GM21619 (cell line): ENCODE measurements at regions not wholly inside any gene's neighbourhood (a gene's known extent, or its start where the extent isn't known, plus 50 kb on each side); places are given as distances from the start of the nearest gene placed in this dataset.
"Not testable (repeated sequence)": the region's sequence is repeated elsewhere in the genome, so short reads cannot be mapped to it uniquely, and the experiment has no call there.

Source experiments
- ATAC-seq: cut with Tn5 transposase; IDR thresholded peaks from one replicate; pipeline ENCODE4 v1.9.1; 2021; ENCODE audit not compliant: unreplicated experiment

GRCh38 chr20:41733151-41733550, 115.0 kb upstream of the CHD6 start:
- no peak for ATAC-seq

DNA sequence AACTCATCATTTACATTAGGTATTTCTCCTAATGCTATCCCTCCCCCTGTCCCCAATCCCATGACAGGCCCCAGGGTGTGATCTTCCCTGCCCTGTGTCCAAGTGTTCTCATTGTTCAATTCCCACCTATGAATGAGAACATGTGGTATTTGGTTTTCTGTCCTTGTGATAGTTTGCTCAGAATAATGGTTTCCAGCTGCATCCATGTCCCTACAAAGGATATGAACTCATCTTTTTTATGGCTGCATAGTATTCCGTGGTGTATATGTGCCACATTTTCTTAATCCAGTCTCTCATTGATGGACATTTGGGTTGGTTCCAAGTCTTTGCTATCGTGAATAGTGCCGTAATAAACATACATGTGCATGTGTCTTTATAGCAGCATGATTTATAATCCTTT, 113.0 kb upstream of the CHD6 start:
- ATAC-seq, result not testable (repeated sequence)

DNA sequence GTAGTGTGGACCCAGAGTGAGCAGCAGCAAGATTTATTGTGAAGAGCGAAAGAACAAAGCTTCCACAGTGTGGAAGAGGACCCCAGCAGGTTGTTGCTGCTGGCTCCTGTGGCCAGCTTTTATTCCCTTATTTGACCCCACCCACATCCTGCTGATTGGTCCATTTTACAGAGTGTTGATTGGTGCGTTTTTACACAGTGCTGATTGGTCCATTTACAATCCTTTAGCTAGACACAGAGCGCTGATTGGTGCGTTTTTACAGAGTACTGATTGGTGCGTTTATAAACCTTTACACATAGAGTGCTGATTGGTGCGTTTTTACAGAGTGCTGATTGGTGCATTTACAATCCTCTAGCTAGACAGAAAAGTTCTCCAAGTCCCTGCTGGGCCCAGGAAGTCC, 109.5 kb upstream of the CHD6 start:
- ATAC-seq, result not testable (repeated sequence)

- ATAC-seq, result no peak
Measured at GRCh38 chr20:41726727-41727126, 108.5 kb upstream of the CHD6 start.

GRCh38 chr20:41719151-41719550, 101.0 kb upstream of the CHD6 start:
- ATAC-seq, result no peak

DNA sequence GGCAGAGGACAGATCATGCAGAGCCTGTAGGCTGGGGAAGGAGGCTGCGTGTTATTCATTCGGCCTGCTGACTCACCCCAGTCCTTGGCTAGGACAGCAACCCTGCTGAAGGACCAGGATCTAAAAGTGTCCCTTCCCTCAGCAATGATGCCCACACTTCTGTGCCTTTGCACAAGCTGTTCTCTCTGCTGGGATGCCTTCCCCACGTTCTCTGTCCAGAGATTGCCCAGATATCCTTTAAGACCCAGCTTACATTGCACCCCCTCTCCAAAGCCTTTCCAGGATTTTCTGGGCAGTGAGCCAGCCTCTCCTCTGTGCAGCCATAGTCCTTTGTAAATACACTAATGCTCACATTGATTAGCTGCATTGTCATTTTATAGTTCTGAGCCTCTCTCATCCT, 99.3 kb upstream of the CHD6 start:
- ATAC-seq, result no peak

DNA sequence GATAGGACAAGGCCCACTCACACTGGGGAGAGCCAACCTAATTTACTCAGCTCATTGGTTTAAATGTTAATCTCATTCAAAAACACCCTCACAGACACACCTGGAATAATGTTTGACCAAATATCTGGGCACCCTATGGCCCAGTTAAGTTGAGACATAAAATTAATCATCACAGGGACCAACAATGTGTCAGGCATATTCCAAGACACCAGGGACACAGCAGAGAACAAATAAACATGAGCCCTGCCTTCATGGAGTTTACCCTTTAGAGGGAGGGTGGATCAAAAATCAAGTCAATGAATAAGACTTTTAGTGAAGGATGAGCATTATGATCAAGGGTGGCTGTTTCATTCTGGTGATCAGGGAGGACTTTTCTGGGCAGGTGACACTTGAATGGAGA, 98.7 kb upstream of the CHD6 start:
- ATAC-seq, result no peak

- ATAC-seq, result no peak
Measured at GRCh38 chr20:41716436-41716835, 98.3 kb upstream of the CHD6 start.

DNA sequence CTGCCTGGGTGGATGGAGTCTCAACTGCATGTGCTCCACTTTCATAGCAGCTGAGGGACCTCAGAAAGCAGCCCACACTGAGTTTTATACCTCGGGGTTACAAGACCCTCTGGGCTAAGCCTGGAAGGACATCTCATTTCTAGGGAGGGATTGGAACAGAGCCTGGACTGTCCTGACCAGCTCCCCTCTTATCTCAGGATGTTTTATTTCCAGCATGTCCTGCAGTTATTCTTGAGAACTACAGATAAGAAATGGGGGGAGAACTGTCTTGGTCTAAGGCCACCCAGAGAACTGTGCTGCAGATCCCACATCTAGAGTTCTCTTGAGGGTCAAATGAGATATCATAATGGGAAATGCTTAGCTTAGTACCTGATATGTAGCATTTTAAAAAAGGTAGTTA, 97.3 kb upstream of the CHD6 start:
- no peak for ATAC-seq

DNA sequence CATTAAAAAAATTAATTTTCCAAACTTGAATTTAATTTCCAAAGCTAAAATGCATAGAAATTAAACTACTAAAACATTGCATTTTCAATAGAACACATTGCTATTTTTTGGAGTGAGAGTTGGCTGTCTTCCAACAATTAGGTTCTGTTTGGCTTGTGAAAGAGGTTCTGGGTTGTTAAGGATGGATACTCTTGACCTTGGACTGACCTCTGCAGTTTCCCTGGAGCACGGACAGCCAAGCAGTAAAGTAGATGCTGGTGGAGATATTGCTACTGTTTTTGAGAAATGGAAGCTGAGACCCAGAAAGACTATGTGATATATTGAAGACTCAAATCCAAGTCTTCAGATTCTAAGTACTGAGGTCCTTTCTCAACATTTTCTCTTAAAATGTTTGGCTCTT, 95.9 kb upstream of the CHD6 start:
- ATAC-seq, result no peak

GRCh38 chr20:41704896-41705295, 86.7 kb upstream of the CHD6 start:
- ATAC-seq, result no peak

DNA sequence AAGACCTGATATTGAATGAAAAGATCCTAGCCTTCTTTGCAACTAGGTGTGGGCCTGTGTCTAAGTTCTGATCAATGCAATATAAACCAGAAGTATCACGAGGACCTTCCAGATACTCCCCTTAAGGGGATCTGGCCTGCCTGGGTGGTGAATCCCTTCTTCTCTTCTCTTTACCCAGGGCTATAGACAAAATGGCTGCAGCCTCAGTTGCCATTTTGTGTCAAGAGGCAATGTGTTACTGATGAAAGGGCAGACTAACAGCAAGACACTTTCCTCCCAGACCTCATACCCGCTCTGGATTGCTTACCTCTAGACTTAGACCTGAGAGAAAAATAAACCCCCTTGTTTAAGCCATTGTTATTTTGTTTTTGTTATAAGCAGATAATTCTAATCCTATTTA, 84.5 kb upstream of the CHD6 start:
- ATAC-seq, result no peak

DNA sequence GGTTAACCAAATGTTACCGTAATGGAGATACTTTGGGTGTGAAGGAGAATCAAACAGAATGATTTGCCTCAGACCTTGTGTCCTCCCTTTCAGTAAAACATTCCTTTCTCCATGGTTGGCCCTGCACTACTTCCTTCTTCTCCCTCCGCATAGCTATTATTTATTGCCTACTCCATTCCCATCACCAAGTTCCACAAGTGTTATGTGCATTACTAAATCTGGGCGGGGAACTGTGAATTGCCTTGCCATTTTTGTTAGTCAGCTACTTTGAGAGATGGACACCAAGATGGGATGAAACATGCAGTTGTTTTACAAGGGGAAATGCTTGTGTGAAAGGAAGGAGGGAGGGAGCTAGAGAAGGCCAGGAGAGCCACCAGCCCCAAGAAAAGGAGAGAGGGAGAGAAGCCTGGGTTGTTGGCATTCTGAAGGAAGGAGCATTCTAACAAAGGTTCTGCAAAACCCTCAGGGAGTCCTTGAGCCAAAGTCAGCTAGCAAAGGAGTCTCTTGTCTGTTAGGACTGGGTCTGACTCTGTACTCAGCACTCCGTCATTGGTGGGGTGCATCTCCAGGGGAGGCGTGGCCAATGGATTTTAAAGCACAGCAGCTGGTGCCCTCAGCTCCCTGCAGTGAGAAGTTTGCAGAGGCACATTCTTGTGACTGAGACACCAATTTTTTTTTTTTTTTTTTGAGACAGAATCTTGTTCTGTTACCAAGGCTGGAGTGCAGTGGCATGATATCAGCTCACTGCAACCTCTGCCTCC, 83.6 kb upstream of the CHD6 start:
- ATAC-seq, result no peak

DNA sequence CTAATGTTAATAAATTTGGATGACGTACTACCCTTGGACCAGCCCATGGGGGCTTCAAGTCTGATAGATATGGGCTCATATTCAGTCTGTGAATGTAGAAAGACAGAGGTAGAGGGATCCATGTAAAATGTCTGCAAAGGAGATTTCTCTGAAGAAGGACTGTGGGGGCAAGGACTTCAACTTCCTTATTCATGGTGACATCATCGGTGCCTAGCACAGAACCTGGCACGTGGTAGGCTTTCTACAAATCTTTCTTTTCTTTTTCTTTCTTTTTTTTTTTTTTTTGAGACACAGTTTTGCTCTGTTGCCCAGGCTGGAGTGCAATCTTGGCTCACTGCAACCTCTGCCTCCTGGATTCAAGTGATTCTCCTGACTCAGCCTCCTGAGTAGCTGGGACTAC, 81.5 kb upstream of the CHD6 start:
- not testable (repeated sequence) for ATAC-seq

GRCh38 chr20:41697861-41698559, 79.8 kb upstream of the CHD6 start:
- no peak for ATAC-seq

DNA sequence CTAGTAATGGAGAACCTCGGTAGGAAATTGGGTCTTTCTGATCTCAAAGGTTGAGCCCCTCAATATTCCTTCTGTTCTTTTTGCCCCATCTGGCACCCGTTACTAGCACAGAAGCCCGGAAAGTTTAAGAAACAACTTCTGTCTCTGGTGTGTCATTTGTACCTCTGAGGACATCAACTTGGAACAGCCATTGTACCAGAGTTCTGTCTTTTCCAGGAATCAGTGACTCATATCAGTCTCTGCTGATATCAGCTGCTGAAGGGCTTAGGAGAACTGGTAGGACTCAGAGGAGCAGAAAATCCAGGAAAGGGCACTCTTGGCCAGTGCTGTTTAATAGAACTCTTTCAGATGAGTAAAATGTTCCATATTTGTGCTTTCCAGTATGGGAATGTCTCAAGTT, 78.3 kb upstream of the CHD6 start:
- no peak for ATAC-seq

DNA sequence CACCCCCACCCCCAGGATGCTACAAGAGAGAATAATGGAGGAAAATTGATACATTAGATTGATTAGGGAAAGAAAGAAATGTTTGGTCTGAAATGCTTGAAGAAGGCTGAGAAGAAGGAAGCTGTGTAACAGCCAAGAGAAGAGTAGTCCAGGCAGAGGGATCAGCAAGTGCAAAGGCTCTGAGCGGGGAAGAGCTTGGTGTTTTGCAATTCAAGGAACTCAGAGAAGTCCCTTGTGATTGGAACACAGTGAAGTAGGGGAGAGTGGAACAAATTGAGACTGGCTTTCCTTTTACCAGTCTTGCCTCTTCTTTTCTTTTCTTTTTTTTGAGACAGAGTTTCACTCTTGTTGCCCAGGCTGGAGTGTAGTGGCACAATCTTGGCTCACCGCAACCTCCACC, 76.6 kb upstream of the CHD6 start:
- ATAC-seq, result no peak

GRCh38 chr20:41693136-41693979, 75.2 kb upstream of the CHD6 start:
- ATAC-seq, result peak; percentile 84

DNA sequence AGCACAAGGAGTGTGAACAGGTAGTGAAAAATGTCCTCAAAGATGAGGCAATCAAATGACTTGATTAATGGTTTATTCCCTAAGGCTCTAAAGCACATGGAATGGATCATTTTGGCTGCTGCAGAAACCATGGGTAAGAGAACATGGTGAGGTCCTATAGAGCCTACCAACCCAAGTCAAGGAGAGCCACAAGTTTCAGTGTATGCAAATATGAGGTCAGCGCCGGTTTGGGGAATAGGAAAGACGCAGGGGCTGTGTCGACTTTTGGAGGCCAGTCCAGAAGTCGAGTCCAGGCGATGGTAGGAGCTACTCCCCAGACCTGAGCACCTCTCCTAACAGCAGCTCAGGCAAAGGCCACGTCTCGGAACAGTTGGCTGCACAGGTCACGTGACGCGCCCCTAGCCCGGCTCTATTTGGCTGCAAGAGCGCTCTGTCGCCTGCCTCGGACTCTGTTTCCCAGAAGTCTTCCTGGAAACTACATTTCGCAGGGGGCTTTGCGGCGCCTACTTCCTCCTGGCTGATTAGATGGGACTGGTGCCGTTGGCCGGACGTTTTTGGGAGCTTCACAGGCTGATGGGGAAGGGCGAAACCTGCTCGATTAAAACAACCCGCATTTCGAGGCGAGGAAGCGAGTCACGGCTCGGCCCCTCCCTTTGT, 74.4 kb upstream of the CHD6 start:
- ATAC-seq, result peak; percentile 48

DNA sequence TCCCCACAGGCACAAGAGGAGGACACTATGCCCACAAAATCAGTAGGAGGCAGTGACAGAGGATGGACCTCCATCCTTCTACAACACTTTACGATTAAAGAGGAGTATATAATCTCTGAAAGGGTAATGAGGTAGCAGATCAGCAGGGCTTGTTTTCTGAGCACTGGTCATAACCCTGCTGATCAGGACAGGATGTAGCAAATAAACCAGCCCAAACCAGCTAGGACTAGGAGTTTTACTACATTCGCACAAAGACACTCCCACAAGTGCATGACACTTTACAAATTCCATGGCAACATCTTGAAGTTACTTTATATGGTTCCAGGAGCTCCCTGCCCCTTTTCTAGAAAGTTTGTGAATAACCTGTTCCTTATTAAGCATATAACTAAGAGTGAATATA, 73.3 kb upstream of the CHD6 start:
- ATAC-seq, result no peak

- no peak for ATAC-seq
Measured at GRCh38 chr20:41690702-41691101, 72.5 kb upstream of the CHD6 start.
